SK-N-MC (cell line): ENCODE measurements at regions not wholly inside any gene's neighbourhood (a gene's known extent, or its start where the extent isn't known, plus 50 kb on each side); places are given as distances from the start of the nearest gene placed in this dataset.

Experiments
- EZH2 ChIP-seq: fragments of 200-600 bp; sonication (generic); IDR thresholded peaks from one replicate; pipeline ENCODE4 v1.6.1; 2017; ENCODE audit warnings: antibody characterized with exemption
- POLR2AphosphoS5 ChIP-seq: IDR thresholded peaks from 2 replicates; pipeline ENCODE4 v1.6.1; 2012; ENCODE audit warnings: mild to moderate bottlenecking, low read depth, low read length, borderline replicate concordance

GRCh38 chr14:26289891-26290486 lies 307.8 kb downstream of the NOVA1 start:
- TF ChIP-seq POLR2AphosphoS5 (no peak), EZH2 (no peak)
